Peyer's patch (tissue), 4 donors: ENCODE measurements at regions not wholly inside any gene's neighbourhood (a gene's known extent, or its start where the extent isn't known, plus 50 kb on each side); places are given as distances from the start of the nearest gene placed in this dataset.
"Not testable (repeated sequence)": the region's sequence is repeated elsewhere in the genome, so short reads cannot be mapped to it uniquely, and the experiment has no call there.

ENCODE experiments used
- CTCF ChIP-seq, 6 experiments: fragments of 450-650 bp in 4 of 6; fragments of 200-600 bp in 2 of 6; sonication (generic) in 1 of 6; IDR thresholded peaks; one replicate each; pipeline ENCODE4 v1.5.1; 2017 to 2019; ENCODE audit warnings: antibody characterized with exemption in 6 of 6, mild to moderate bottlenecking in 3 of 6, moderate library complexity in 1 of 6
- POLR2A ChIP-seq, 2 donors: fragments of 450-650 bp; IDR thresholded peaks; one replicate each; pipeline ENCODE4 v1.5.1; 2017; ENCODE audit warnings: antibody characterized with exemption in 2 of 2, mild to moderate bottlenecking in 2 of 2, moderate library complexity in 2 of 2

GRCh38 chr9:7417397-7417796 lies 382.2 kb downstream of the DMAC1 start:
- TF ChIP-seq POLR2A, CTCF (IDR thresholded peaks at IDR 0.05): not testable (repeated sequence)
